Ammon's horn (tissue), 1 donor: ENCODE measurements at regions not wholly inside any gene's neighbourhood (a gene's known extent, or its start where the extent isn't known, plus 50 kb on each side); places are given as distances from the start of the nearest gene placed in this dataset.

Source experiments
- DNase-seq: peaks from one replicate; pipeline ENCODE4 v3.0.0-alpha.2; 2016; ENCODE audit warnings: low spot score

- DNase-seq: no peak
Measured at GRCh38 chr16:79658301-79659033, 57.9 kb upstream of the MAF start.

GRCh38 chr16:79656553-79657115 lies 56.1 kb upstream of the MAF start:
- no peak for DNase-seq

- peak; percentile 5 for DNase-seq
Measured at GRCh38 chr16:79653373-79653891, 52.9 kb upstream of the MAF start.

GRCh38 chr16:79651363-79651762 lies 50.8 kb upstream of the MAF start:
- peak; percentile 72 for DNase-seq
